ENCODE measurements at regions not wholly inside any gene's neighbourhood (a gene's known extent, or its start where the extent isn't known, plus 50 kb on each side); places are given as distances from the start of the nearest gene placed in this dataset.

GRCh38 chr18:73313476-73313875 is 445.7 kb upstream of the NETO1 start:
- Histone ChIP-seq H2AFZ (ENCODE audit: insufficient read depth, low read depth, low read length, poor library complexity, severe bottlenecking) (no peak overlapping the region), H3K4me3 (replicated peaks in 1 of 3; ENCODE audit: low read depth in 2 of 3, low read length in 3 of 3) (no peak overlapping the region), H3K9ac (ENCODE audit: insufficient read depth, low read length, poor library complexity, severe bottlenecking) (no peak overlapping the region), H3K36me3 (replicated peaks in 1 of 2; ENCODE audit: control insufficient read depth in 1 of 2, insufficient read depth in 2 of 2, low read length in 2 of 2) (no peaks in the 10 kb centered on the region), H3K9me3 (replicated peaks in 1 of 2; ENCODE audit: control insufficient read depth in 1 of 2, insufficient read depth in 1 of 2, low read length in 2 of 2) (no peaks in the 10 kb centered on the region), H3K79me2 (ENCODE audit: insufficient read depth, low read length) (no peaks in the 10 kb centered on the region), H4K20me1 (ENCODE audit: insufficient read depth, low read length) (no peaks in the 10 kb centered on the region), H3K4me2 (replicated peaks; ENCODE audit: extremely low read depth, low read length, poor library complexity, severe bottlenecking) (no peak overlapping the region), H3K27ac (ENCODE audit: low read depth in 1 of 2, low read length in 2 of 2) (no peak overlapping the region), H3K4me1 (ENCODE audit: control insufficient read depth in 1 of 2, insufficient read depth in 2 of 2, low read length in 2 of 2) (no peaks in the 10 kb centered on the region), H3K27me3 (ENCODE audit: control insufficient read depth in 2 of 2, insufficient read depth in 2 of 2, low read length in 2 of 2) (no peaks in the 10 kb centered on the region)
- no peak for TF ChIP-seq CTCF (IDR thresholded peaks at IDR 0.05)
- Mint-ChIP-seq H3K27me3 (ENCODE audit: low read depth in 3 of 3) (no peaks in the 10 kb centered on the region), H3K9me3 (peaks cover 0 to 12% (median 0%) of the 10 kb centered on the region in 7 donors), H3K4me3 (no peak overlapping the region), H3K4me1 (no peaks in the 10 kb centered on the region), H3K36me3 (no peaks in the 10 kb centered on the region), H3K27ac (no peak overlapping the region)
- DNase-seq, result no peak
- intact Hi-C loops (cut with micrococcal nuclease), result no loop called here

- Mint-ChIP-seq H3K4me1 (no peaks in the 10 kb centered on the region), H3K4me3 (no peak overlapping the region), H3K27me3 (ENCODE audit: low read depth in 3 of 3) (peaks cover 0 to 1% (median 0%) of the 10 kb centered on the region in 3 donors), H3K9me3 (peaks cover 0 to 4% (median 0%) of the 10 kb centered on the region in 7 donors), H3K36me3 (no peaks in the 10 kb centered on the region), H3K27ac (no peak overlapping the region)
- H3K27me3 ChIP-seq (ENCODE audit: control insufficient read depth in 2 of 2, insufficient read depth in 2 of 2, low read length in 2 of 2), result no peaks in the 10 kb centered on the region
- no peak overlapping the region for H3K4me2 ChIP-seq (replicated peaks; ENCODE audit: extremely low read depth, low read length, poor library complexity, severe bottlenecking)
- no peaks in the 10 kb centered on the region for H3K36me3 ChIP-seq (replicated peaks in 1 of 2; ENCODE audit: control insufficient read depth in 1 of 2, insufficient read depth in 2 of 2, low read length in 2 of 2)
- no peaks in the 10 kb centered on the region for H3K9me3 ChIP-seq (replicated peaks in 1 of 2; ENCODE audit: control insufficient read depth in 1 of 2, insufficient read depth in 1 of 2, low read length in 2 of 2)
- no peak for TF ChIP-seq CTCF (IDR thresholded peaks at IDR 0.05)
- WGBS (ENCODE audit: insufficient coverage), result no CpG with 5 or more reads among the region's 2 CpGs
- H4K20me1 ChIP-seq (ENCODE audit: insufficient read depth, low read length), result no peaks in the 10 kb centered on the region
- no peak overlapping the region for H3K4me3 ChIP-seq (replicated peaks in 1 of 3; ENCODE audit: low read depth in 2 of 3, low read length in 3 of 3)
- no peak overlapping the region for H2AFZ ChIP-seq (ENCODE audit: insufficient read depth, low read depth, low read length, poor library complexity, severe bottlenecking)
- no peak overlapping the region for H3K9ac ChIP-seq (ENCODE audit: insufficient read depth, low read length, poor library complexity, severe bottlenecking)
- H3K79me2 ChIP-seq (ENCODE audit: insufficient read depth, low read length), result no peaks in the 10 kb centered on the region
- DNase-seq, result no peak
- no peak overlapping the region for H3K27ac ChIP-seq (ENCODE audit: low read depth in 1 of 2, low read length in 2 of 2)
- no peaks in the 10 kb centered on the region for H3K4me1 ChIP-seq (ENCODE audit: control insufficient read depth in 1 of 2, insufficient read depth in 2 of 2, low read length in 2 of 2)
- intact Hi-C loops (cut with micrococcal nuclease), result no loop called here
Measured at GRCh38 chr18:73296686-73297085, 428.9 kb upstream of the NETO1 start.

All from CD14-positive monocyte (primary cell).